ENCODE measurements at regions not wholly inside any gene's neighbourhood (a gene's known extent, or its start where the extent isn't known, plus 50 kb on each side); places are given as distances from the start of the nearest gene placed in this dataset.

DNA sequence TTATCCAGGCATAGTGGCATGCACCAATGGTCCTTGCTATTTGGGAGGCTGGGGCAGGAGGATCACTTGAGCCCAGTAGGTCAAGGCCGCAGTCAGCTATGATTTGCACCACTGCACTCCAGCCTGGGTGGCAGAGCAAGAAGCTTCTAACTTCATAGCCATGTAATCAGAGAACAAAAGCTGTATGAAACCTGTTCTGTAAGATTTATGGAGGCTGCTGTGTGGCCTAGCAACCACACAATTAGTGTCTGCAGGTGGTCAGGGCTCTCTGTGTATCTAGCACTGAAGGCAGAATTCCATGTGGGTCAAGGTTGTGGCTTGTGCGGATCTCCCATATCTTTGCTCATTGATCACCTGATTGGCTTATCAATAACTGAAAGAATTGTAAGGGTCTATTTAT lies 221.5 kb upstream of the FOXK1 start:
- TF ChIP-seq, protein P1, sequence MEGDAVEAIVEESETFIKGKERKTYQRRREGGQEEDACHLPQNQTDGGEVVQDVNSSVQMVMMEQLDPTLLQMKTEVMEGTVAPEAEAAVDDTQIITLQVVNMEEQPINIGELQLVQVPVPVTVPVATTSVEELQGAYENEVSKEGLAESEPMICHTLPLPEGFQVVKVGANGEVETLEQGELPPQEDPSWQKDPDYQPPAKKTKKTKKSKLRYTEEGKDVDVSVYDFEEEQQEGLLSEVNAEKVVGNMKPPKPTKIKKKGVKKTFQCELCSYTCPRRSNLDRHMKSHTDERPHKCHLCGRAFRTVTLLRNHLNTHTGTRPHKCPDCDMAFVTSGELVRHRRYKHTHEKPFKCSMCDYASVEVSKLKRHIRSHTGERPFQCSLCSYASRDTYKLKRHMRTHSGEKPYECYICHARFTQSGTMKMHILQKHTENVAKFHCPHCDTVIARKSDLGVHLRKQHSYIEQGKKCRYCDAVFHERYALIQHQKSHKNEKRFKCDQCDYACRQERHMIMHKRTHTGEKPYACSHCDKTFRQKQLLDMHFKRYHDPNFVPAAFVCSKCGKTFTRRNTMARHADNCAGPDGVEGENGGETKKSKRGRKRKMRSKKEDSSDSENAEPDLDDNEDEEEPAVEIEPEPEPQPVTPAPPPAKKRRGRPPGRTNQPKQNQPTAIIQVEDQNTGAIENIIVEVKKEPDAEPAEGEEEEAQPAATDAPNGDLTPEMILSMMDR (IDR thresholded peaks at IDR 0.05), result no peak
- TF ChIP-seq TCF7L2 (IDR thresholded peaks at IDR 0.05; ENCODE audit: low read depth, low read length), result no peak
- TF ChIP-seq, protein P2, sequence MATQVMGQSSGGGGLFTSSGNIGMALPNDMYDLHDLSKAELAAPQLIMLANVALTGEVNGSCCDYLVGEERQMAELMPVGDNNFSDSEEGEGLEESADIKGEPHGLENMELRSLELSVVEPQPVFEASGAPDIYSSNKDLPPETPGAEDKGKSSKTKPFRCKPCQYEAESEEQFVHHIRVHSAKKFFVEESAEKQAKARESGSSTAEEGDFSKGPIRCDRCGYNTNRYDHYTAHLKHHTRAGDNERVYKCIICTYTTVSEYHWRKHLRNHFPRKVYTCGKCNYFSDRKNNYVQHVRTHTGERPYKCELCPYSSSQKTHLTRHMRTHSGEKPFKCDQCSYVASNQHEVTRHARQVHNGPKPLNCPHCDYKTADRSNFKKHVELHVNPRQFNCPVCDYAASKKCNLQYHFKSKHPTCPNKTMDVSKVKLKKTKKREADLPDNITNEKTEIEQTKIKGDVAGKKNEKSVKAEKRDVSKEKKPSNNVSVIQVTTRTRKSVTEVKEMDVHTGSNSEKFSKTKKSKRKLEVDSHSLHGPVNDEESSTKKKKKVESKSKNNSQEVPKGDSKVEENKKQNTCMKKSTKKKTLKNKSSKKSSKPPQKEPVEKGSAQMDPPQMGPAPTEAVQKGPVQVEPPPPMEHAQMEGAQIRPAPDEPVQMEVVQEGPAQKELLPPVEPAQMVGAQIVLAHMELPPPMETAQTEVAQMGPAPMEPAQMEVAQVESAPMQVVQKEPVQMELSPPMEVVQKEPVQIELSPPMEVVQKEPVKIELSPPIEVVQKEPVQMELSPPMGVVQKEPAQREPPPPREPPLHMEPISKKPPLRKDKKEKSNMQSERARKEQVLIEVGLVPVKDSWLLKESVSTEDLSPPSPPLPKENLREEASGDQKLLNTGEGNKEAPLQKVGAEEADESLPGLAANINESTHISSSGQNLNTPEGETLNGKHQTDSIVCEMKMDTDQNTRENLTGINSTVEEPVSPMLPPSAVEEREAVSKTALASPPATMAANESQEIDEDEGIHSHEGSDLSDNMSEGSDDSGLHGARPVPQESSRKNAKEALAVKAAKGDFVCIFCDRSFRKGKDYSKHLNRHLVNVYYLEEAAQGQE (IDR thresholded peaks at IDR 0.05; ENCODE audit: insufficient read depth in 1 of 2, low read depth in 2 of 2, low read length in 1 of 2), result no peak

Measured in Panc1 (cell line).